ENCODE measurements at regions not wholly inside any gene's neighbourhood (a gene's known extent, or its start where the extent isn't known, plus 50 kb on each side); places are given as distances from the start of the nearest gene placed in this dataset.
"Not testable (repeated sequence)": the region's sequence is repeated elsewhere in the genome, so short reads cannot be mapped to it uniquely, and the experiment has no call there.

DNA sequence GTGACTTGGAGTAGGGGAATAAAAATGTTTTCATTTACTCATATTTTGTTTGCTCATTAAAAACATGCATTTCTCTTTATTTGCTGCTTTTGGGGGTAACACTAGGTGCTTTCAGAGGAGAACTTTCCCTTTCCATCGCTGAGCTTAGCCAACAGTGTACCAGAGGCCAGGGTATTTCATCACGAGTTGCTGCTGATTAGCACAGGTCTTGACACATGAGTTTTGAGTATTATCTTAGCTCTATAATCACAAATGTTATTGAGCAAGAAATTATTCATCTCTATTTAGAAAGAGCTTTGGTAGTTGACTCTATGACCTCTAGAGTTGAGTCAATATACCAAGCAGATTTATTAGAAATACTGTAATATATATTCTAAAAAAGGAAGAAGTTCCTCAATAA lies 375.9 kb downstream of the NXPH1 start:
- H3K36me3 Mint-ChIP-seq (ENCODE audit: low read depth) = no peaks in the 10 kb centered on the region
- H3K9me3 Mint-ChIP-seq = peaks cover 8% of the 10 kb centered on the region
- no peak overlapping the region for H3K4me3 Mint-ChIP-seq
- no peaks in the 10 kb centered on the region for H3K27me3 Mint-ChIP-seq
- no peak for DNase-seq
- no peaks in the 10 kb centered on the region for H3K4me1 Mint-ChIP-seq (ENCODE audit: low read depth)
- no peak overlapping the region for H3K27ac Mint-ChIP-seq

DNA sequence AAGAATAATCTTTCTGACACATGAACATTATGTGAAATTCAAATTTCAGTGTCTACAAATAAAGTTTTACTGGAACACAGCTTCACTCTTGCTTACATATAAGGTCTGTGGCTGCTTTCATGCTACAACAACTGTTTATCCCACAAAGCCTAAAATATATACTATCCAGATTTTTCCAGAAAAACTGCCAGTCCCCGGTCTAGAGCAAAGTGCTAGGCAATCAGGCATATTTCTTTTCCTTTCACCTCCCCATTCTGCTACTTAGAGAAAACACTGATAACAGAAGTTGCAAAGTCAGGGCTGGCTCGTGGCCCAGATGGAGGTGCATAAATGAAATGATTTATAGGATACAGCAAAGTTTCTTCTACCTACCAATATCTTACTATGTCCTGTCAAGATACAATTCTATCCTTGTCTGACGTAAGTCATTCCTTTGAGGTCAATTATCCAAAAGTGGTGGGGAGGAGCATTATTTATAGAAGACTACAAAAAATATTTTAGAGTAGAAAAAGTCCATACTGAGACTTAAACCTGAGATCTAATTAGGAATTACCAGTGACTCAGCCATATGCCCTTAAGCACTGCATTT lies 384.1 kb downstream of the NXPH1 start:
- H3K36me3 Mint-ChIP-seq (ENCODE audit: low read depth) = no peaks in the 10 kb centered on the region
- H3K27ac Mint-ChIP-seq = no peak overlapping the region
- peaks cover 6% of the 10 kb centered on the region for H3K9me3 Mint-ChIP-seq
- no peaks in the 10 kb centered on the region for H3K4me1 Mint-ChIP-seq (ENCODE audit: low read depth)
- H3K27me3 Mint-ChIP-seq = no peaks in the 10 kb centered on the region
- no peak overlapping the region for H3K4me3 Mint-ChIP-seq
- DNase-seq = no peak

DNA sequence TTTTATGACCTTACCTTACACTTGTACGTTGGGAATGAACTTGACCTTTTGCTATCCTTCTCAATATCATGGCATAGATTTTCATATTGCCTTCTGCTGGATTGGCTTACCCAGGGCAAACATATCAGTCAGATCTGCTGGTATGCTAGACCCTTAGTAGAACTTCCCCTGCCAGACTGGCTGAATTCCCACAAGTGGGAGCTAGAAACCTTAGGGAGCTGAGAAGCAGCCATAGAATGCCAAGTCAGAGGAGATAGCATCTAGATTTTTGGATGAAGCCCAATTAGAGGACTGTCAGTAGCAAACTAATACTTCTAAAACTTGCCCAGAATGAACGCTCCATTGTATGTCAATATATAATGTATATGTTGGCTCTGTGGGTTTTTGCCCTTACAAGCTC lies 385.0 kb downstream of the NXPH1 start:
- H3K27me3 Mint-ChIP-seq = no peaks in the 10 kb centered on the region

DNA sequence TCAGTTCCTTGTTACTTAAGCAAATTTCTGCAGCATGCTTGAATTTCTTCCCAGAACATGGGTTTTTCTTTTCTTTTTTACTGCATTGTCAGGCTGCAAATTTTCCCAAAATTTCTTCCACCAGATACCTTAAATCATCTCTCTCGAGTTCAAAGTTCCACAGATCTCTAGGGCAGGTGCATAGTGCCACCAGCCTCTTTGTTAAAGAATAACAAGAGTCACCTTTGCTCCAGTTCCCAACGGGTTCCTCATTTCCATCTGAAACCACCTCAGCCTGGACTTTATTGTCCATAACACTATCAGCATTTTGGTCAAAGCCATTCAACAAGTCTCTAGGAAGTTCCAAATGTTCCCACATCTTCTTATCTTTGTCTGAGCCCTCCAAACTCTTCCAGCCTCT lies 389.2 kb downstream of the NXPH1 start:
- Mint-ChIP-seq H3K4me3 (no peak overlapping the region), H3K9me3 (peaks cover 8% of the 10 kb centered on the region), H3K4me1 (ENCODE audit: low read depth) (no peaks in the 10 kb centered on the region), H3K27ac (no peak overlapping the region), H3K36me3 (ENCODE audit: low read depth) (no peaks in the 10 kb centered on the region), H3K27me3 (no peaks in the 10 kb centered on the region)
- no peak for DNase-seq

More for the DNA sequence above, 385.0 kb downstream of the NXPH1 start:
- Mint-ChIP-seq H3K9me3 (peaks cover 6% of the 10 kb centered on the region), H3K36me3 (ENCODE audit: low read depth) (no peaks in the 10 kb centered on the region), H3K4me1 (ENCODE audit: low read depth) (no peaks in the 10 kb centered on the region), H3K27ac (no peak overlapping the region), H3K4me3 (no peak overlapping the region)
- DNase-seq = no peak

DNA sequence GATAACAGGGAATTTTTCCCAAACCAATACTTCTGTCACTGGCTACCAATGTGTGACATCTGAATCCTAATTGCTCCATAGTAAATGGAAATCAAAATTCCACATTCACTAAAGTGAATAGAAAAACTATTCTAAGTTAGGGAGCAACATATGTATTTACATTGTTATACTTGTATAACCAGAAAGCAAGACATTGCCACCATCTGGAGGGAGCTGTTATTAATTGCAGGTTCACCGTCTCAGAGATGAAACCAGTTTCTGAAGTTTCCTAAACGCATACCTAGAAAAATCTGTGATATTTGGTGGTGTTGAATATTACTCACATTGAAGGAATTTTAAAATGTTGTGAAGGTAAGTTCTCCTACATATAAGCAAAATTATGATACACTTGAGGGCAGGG lies 390.1 kb downstream of the NXPH1 start:
- no peak overlapping the region for H3K27ac Mint-ChIP-seq
- H3K4me3 Mint-ChIP-seq = no peak overlapping the region
- DNase-seq = no peak

DNA sequence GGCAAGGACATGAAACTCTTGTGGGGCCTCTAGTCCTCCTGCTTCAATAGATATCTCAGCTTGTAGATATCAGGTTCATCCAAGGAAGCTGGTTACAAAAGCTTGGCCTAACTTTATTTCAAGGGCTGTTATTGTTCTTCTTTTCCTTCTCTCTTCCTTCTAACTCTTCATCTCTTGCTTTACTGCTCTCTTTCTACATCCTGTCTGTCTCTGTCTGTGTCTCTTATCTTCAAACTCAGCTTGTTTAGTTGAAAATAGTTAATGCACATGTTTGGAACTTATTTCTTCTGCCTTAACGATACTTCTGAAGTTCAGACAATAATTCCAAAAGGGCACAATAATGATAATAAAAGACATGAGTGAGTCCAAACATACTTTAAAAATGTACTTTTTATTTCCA lies 393.9 kb downstream of the NXPH1 start:
- Mint-ChIP-seq H3K9me3 (peaks cover 5% of the 10 kb centered on the region), H3K4me1 (ENCODE audit: low read depth) (no peaks in the 10 kb centered on the region), H3K4me3 (no peak overlapping the region), H3K36me3 (ENCODE audit: low read depth) (no peaks in the 10 kb centered on the region), H3K27me3 (no peaks in the 10 kb centered on the region), H3K27ac (no peak overlapping the region)
- no peak for DNase-seq

More for the DNA sequence above, 390.1 kb downstream of the NXPH1 start:
- no peaks in the 10 kb centered on the region for H3K36me3 Mint-ChIP-seq (ENCODE audit: low read depth)
- H3K4me1 Mint-ChIP-seq (ENCODE audit: low read depth) = no peaks in the 10 kb centered on the region
- H3K27me3 Mint-ChIP-seq = no peaks in the 10 kb centered on the region
- peaks cover 8% of the 10 kb centered on the region for H3K9me3 Mint-ChIP-seq

DNA sequence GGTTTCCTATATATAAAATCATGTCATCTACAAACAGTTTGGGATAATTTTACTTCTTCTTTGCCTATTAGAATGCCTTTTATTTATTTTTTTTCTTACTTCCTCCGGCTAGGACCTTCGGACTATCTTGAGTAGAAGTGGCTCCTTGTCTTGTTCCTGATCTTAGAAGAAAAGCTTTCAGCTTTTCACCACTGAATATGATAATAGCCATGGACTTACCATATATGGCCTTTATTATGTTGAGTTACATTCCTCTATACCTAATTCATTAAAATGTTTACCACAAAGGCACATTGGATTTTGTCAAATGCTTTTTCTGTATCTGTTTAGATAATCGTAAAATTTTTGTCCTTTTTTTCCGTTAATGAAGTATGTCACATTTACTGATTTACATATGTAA lies 395.7 kb downstream of the NXPH1 start:
- Mint-ChIP-seq H3K4me3 (no peak overlapping the region), H3K9me3 (peaks cover 5% of the 10 kb centered on the region), H3K27ac (no peak overlapping the region), H3K4me1 (ENCODE audit: low read depth) (no peaks in the 10 kb centered on the region), H3K36me3 (ENCODE audit: low read depth) (no peaks in the 10 kb centered on the region), H3K27me3 (no peaks in the 10 kb centered on the region)
- no peak for DNase-seq

DNA sequence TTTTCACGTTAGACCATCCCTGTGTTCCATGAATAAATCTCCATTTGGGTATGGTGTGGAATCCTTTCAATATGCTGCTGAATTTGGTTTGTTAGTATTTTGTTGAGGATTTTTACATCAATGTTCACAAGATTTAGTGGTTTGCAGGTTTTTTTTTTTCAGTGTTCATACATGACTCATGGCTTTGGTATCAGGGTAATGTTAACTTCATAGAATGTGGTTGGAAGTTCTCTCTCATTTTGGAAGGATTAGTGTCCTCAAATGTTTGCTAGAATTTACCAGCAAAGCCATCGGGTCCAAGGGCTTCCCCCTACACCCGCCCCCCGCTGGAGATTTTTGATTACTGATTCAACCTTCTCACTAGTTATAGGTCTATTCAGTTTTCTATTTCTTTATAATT lies 398.0 kb downstream of the NXPH1 start:
- no peaks in the 10 kb centered on the region for H3K36me3 Mint-ChIP-seq (ENCODE audit: low read depth)
- no peak for DNase-seq
- no peaks in the 10 kb centered on the region for H3K27me3 Mint-ChIP-seq
- no peak overlapping the region for H3K27ac Mint-ChIP-seq
- peaks cover 5% of the 10 kb centered on the region for H3K9me3 Mint-ChIP-seq
- H3K4me1 Mint-ChIP-seq (ENCODE audit: low read depth) = no peaks in the 10 kb centered on the region
- H3K4me3 Mint-ChIP-seq = no peak overlapping the region

DNA sequence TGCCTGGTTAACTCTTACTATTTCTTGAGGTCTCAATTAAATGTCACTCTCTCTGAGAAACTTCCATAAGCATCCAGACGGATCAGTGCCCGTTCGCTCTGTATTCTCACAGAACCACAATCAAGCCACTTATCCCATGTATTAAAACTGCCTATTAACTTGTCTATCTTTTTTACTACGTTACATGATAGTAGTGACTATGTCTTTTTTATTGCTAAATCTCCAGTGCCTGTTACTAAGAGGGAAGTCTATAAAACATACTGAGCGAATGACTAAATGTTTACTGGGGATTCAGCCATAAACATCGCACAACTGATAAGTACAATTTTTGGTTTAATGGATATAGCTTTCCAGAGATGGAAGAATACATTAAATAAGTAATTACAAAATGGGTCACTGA lies 399.9 kb downstream of the NXPH1 start:
- Mint-ChIP-seq H3K27me3 (no peaks in the 10 kb centered on the region), H3K4me1 (ENCODE audit: low read depth) (no peaks in the 10 kb centered on the region), H3K36me3 (ENCODE audit: low read depth) (no peaks in the 10 kb centered on the region), H3K4me3 (no peak overlapping the region), H3K27ac (no peak overlapping the region), H3K9me3 (peaks cover 10% of the 10 kb centered on the region)
- no peak for DNase-seq

DNA sequence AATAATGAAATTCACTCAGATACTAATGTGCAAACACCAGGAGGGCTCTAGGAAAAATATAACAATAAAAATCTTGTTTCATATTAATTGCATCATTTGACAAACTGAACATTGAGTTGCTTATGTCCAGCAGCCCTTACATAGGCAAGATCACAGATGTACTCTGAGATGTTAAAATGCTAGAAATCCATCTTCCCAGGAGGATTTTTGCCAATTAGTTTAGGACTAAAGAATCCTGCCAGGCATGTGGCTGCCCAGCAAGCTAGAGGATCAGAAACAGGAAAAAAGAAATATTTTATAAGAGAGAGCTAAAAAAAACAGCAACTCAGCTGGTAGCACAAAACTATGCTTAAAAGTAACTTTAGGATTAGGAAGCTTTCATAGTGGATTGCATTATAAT lies 407.8 kb downstream of the NXPH1 start:
- H3K36me3 Mint-ChIP-seq (ENCODE audit: low read depth) = no peaks in the 10 kb centered on the region
- no peak overlapping the region for H3K27ac Mint-ChIP-seq
- peaks cover 6% of the 10 kb centered on the region for H3K9me3 Mint-ChIP-seq
- H3K27me3 Mint-ChIP-seq = no peaks in the 10 kb centered on the region
- DNase-seq = no peak
- no peaks in the 10 kb centered on the region for H3K4me1 Mint-ChIP-seq (ENCODE audit: low read depth)
- no peak overlapping the region for H3K4me3 Mint-ChIP-seq

DNA sequence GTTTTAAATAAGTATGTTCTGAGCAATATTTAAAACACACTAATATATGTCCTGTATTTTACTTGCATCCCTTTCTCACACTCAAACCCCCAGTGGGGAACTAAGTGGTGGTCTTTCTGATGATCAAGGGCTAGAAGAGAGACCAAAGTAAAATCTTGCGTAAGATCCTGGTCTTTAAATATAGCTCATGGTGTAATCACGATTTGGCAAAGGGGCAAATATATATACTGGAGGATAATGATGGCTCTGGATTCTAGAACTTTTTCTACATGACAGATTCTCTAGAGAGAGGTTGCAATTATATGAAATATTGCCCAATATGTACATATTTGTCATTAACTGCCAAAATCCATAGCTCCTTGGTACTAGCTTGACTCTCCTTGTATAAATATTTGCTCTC lies 438.3 kb downstream of the NXPH1 start:
- Mint-ChIP-seq H3K9me3 (peaks cover 9% of the 10 kb centered on the region), H3K4me1 (ENCODE audit: low read depth) (no peaks in the 10 kb centered on the region), H3K27ac (no peak overlapping the region), H3K27me3 (no peaks in the 10 kb centered on the region), H3K4me3 (no peak overlapping the region), H3K36me3 (ENCODE audit: low read depth) (no peaks in the 10 kb centered on the region)
- no peak for DNase-seq

DNA sequence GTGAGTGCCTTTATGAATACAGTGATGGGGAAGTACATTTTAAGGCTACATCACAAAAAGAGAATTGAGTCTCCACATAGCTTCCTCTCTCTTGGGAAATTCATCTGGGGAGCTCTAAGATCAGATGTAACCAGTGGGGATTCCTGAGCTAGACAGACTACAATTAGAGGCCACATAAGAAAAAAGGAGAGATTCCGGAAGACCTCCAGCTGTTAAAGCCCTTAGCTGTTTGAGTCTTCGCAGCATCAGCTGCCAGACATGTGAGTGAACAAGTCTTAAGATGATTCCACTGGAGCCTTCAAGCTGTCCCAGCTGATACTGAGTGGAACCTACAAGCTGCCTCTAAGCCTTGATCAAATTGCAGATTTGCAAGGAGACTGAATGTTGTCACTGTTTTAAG lies 448.5 kb downstream of the NXPH1 start:
- Mint-ChIP-seq H3K4me1 (ENCODE audit: low read depth) (no peaks in the 10 kb centered on the region), H3K9me3 (peaks cover 3% of the 10 kb centered on the region), H3K27me3 (no peaks in the 10 kb centered on the region), H3K4me3 (no peak overlapping the region), H3K36me3 (ENCODE audit: low read depth) (no peaks in the 10 kb centered on the region), H3K27ac (no peak overlapping the region)
- no peak for DNase-seq

DNA sequence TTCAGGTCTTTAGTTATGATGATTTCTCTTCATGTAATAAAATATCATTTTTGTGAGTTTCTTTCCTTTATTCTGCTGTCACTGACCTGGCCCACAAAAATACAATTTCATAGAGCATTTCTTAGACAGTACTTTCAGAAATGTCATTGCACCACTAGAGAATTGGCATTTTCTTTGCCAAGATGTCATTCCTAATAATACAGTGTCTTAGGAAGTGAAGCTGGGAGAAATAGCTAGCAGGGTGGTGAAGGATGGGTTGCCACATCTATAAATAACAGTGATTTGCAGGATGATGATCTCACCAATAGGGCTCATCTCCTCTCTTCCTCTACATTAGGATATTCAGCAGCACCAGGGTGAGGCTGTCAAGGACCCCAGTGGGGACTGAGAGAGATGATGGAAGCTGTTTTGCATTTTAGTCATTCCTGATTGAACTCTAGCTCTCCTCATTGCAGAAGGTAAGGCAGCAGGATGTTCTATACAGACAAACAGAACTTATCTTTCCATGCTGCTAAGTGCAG lies 452.1 kb downstream of the NXPH1 start:
- Mint-ChIP-seq H3K27ac (no peak overlapping the region), H3K4me3 (no peak overlapping the region), H3K36me3 (ENCODE audit: low read depth) (no peaks in the 10 kb centered on the region), H3K9me3 (peaks cover 5% of the 10 kb centered on the region), H3K4me1 (ENCODE audit: low read depth) (no peaks in the 10 kb centered on the region), H3K27me3 (no peaks in the 10 kb centered on the region)
- DNase-seq = no peak

DNA sequence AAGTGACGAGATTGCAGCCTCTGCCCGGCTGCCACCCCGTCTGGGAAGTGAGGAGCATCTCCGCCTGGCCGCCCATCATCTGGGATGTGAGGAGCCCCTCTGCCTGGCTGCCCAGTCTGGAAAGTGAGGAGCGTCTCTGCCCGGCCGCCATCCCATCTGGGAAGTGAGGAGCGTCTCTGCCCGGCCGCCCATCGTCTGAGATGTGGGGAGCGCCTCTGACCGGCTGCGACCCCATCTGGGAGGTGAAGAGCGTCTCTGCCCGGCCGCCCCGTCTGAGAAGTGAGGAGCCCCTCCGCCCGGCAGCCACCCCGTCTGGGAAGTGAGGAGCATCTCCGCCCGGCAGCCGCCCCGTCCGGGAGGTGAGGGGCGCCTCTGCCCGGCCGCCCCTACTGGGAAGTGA lies 456.9 kb downstream of the NXPH1 start:
- not testable (repeated sequence) for H3K27me3 Mint-ChIP-seq; H3K27ac Mint-ChIP-seq; H3K4me1 Mint-ChIP-seq (ENCODE audit: low read depth); DNase-seq; H3K4me3 Mint-ChIP-seq; H3K36me3 Mint-ChIP-seq (ENCODE audit: low read depth); H3K9me3 Mint-ChIP-seq

DNA sequence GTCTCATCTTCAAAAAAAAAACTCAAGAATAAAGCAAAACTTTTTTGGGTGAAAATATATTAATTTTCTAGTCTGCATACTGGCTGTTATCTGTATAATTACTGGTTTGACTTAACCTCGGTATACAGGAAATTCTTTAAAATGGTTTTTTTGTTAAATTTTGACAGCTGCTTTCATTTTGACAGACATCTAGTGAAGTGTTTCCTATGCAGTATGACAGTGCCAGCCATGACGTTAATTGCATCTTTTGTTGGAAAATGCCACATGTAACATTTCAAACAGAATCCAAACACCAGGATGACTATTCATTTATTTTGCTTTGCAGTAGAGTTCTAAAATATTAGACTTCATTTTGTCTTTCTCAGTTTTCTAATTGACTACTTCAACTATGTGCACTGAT lies 460.4 kb downstream of the NXPH1 start:
- Mint-ChIP-seq H3K4me3 (no peak overlapping the region), H3K27me3 (no peaks in the 10 kb centered on the region), H3K36me3 (ENCODE audit: low read depth) (no peaks in the 10 kb centered on the region), H3K9me3 (peaks cover 6% of the 10 kb centered on the region), H3K4me1 (ENCODE audit: low read depth) (no peaks in the 10 kb centered on the region), H3K27ac (no peak overlapping the region)
- DNase-seq = no peak

All from activated T-cell treated with anti-CD3 and anti-CD28 coated beads, Interleukin-2, amount 50 U/mL, for 24 hours (primary cell).